T-helper 1 cell (primary cell): ENCODE measurements at regions not wholly inside any gene's neighbourhood (a gene's known extent, or its start where the extent isn't known, plus 50 kb on each side); places are given as distances from the start of the nearest gene placed in this dataset.
"Not testable (repeated sequence)": the region's sequence is repeated elsewhere in the genome, so short reads cannot be mapped to it uniquely, and the experiment has no call there.

Experiments used
- DNase-seq, 5 donors: peaks; one replicate each; pipeline ENCODE4 v3.0.0-alpha.2; 2012 to 2020

DNA sequence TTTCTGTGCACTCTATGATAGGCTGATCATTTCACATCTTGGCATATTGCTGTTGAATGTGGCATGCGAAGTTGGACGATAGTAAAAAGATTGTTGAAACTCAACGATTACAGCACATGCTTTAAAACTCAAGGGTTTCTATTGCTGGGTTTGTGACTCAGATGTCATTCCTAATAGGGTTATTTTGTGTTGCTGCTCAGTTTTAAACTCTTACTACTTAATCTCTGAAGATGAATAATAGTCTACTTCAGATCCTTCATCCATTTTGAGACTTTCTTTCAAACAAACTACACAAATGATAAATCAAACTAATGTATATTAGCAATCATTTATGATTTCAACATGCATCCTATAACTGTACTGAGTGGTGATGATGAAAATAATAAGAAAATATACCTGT is 71.3 kb upstream of the MBNL1 start:
- peak in 1 of 5 donors; percentile 57 for DNase-seq

DNA sequence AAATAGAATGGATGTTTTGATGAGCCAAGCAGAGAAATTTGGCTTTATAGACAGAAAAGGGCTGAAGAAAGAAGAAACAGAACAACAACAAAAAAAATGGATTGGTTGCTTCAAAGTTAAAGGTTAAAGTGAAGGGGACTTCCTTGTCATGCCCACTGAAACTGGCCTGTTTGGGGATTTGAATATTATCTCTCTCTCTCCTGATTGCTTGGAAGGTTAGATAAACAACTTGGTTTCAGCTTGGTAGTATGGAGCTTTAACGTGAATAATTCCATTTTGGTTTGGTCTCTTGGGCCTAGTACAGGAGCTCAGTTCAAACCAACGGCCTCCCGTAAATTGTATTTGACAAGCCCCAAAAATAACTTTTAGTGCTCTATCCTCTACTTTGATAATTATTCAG is 70.8 kb upstream of the MBNL1 start:
- DNase-seq: peak in 1 of 5 donors; percentile 46

DNA sequence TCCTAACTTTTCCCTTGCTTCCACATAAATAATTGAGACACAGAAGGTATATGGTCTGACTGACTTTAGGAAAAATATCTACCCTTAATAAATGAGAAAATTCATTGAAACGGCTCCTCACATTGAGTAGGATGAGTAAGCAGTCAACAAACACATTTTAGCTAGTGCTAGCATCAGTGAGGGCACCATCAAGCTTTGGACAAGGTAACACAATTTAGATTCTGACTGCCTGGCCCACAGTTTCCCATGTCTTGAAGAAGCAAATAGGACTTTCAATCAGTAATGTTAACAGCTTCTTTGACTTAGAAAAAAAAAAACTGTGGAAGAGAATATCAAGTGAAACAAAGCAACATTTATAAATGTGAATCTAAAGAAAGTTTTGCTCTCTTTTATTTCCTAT is 70.1 kb upstream of the MBNL1 start:
- DNase-seq: peak in 1 of 5 donors; percentile 52

DNA sequence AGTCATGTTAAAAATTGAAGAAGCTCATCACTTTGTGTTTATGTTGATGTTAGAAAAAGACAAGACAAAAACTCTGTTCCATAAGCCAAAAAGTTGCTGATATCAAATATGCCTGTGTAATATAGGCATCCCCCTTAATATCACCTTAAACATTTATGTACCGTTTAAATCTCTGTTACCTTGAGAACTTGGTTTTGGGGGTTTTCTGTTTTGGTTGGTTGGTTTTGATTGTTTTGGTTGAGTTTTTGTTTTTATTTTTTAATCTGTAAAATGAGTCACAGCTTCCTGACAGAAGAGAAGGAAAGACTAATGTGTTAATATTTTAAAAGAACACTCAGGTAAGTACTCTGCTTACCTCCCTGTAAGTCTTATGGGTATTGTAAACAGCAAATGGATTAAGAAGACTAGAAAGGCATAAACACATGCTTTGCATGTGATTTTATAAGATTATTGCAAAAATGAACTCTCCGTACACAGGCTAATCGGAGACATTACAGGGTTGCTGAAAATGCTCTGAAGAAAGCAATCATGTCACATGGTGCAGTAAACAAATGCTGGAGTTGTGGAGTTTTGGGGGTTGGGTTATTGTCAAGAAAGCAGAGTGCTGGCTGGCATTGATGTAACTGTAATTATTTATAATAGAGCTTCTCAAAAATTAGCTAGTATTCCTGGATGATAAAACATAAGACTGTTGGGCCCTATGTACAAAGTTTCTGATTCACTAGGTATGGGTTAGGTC is 69.5 kb upstream of the MBNL1 start:
- DNase-seq: peak in 1 of 5 donors; percentile 54

DNA sequence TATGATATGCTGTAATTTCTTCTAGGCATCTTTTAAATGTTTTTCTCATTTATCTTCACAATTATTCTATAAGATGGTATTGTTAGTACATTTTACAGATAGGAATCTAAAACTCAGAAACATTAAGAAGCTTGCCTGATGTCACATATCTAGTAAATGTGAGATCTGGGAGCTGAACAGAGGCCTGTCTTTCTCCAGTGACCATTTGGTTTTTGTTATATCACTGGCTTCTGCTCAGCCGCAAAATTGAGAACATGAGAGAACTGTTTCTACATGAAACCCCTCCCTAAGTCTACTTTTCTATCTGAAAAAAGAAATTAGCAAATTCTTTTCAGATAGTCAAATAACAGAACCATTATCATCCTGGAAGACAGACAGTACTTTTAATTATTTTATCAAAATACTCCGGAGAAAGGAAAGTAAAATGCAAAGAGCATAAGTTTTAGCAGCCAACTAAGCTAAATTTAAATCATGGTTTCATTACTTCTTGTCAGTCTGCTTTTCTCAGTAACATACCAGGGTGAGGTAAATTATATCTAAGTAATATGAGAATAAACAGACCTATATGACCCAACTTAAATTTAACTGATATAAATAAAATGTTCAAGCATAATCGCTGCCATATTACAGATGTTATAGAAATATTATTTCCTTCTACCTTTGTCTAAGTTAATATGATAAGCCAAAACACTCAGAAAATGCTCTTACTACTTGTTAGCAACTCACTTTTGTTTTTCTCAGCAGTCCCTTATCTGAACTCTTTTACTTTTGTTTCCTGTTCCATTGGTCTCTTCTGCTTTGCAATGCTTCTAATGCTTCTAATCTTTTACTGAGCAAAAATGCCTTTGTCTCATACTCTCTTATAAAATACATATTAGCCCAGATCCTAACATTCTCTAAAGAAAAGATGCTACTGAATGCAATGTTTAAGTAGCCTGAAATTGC is 68.0 kb upstream of the MBNL1 start:
- no peak for DNase-seq

DNA sequence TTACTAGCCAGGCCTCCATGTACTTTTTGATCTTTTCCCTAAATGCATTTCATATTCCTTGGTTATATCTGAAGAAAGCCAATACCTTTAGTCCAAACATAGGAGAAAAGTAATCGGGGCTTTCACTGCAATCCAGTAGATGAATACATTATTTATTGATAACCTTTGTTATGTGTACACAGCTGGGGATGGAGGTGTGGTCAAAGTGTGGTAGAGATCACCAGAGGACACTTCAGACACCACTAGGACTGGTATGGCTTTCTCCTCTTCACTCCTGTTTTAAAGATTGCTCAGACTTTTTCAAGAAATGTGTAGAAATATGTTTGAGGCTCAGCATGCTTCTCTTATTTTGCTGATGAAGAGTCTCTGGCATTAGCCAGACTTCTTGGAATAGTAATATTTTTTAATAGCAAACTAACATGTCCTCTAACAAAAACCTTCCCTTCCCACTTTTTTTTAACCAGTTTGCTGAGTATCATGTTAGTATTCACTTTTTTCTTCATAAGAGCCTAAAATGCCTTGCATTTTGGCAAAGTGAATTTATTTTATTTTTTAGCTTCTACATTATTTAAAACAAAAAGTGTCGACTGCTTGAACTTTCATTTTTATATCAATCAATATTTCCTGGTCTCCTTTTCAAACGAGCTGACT is 65.6 kb upstream of the MBNL1 start:
- DNase-seq: no peak

DNA sequence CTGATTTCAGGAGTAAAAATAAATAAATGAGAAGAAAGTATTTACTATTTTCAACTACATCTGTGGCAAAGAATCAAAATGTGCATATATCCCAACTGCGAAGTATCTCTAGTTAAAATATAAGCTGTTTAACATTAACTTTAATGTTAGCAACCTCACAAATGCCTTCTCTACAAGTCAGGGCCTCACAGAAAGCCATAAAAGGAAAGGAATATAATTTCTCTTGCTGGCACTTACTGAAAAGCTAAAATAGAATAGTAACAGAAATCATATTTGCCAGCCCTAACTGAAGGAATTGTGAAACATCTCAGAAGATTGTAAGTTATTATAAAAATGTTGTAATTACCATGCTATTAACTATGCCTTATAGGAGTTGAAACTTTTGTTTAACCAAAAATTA is 65.1 kb upstream of the MBNL1 start:
- DNase-seq: no peak

DNA sequence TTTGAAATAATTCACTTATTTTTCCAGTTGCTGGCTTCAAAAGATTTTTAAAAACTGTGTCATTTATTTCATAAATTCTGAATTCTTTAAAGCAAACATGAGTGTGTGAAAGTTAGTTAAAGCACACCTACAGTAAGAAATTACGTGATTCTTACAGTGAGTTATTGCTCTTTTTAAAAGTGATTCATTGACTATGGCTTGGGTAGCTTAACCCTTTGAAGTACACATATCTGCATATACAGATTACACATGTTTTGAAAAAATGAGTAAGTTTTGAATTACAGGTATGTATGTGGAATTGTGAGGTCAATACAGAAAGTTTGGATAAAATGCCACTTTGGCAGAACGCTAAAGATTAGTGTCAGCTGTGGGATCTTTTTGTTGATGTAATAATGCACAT is 64.5 kb upstream of the MBNL1 start:
- no peak for DNase-seq

DNA sequence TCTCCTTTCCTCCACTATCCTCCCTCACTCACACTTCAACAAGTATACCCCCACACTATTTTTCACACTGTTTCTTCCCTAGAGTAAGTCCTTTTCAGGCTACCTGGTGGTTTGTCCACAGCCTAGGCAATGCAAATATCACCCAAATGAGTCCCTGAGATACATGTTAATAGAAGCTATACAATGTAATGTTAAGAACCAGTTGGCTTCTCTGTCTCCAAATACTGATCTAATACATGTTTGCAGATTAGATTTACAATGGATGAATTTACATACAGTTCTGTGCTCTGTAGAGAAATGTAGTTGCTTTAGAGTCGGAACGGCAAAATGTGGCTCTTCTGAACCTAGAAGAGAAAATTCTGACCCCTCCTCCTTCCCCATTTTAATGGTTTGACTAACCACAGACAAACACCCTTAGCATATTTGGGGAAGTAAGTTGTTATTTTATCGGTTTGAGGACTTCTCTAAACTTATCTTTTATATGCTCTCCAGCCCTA is 63.6 kb upstream of the MBNL1 start:
- DNase-seq: no peak

DNA sequence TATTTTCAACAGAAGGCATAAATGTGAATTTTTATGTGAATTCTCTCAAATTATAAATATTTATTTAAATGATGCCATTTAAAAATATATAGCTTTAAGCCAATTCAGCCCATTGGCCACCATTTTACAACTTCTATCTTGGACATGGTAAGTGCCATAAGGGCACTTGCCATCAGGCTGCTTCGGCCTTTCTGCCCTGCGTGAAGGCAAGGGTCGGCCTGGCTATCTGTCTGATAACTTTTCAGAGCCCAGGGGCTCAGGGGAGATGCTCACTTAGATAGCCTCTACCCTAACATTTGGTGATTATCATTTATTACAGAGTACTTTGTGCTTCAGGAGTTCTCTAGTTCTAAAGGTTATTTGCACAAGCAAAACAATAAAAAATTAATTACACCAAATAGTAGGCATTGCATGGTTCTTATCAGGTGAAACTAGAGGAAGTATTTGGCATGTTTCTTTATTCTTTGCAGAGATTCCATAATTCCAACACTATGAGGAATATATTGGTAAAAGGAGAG is 62.4 kb upstream of the MBNL1 start:
- no peak for DNase-seq

DNA sequence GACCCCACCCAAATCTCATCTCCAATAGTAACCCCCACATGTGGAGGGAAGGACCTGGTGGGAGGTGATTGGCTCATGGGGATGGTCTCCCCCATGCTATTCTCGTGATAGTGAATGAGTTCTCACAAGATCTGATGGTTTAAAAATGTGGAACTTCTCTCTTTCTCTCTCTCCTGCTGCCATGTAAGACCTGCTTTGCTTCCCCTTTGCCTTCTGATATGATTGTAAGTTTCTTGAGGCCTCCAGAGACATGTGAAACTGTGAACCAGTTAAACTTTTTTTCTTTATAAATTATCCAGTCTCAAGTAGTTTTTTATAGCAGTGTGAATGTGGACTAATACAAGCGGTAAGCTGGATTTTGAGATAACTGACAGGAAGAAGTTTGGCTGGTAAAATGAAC is 60.3 kb upstream of the MBNL1 start:
- DNase-seq: no peak

DNA sequence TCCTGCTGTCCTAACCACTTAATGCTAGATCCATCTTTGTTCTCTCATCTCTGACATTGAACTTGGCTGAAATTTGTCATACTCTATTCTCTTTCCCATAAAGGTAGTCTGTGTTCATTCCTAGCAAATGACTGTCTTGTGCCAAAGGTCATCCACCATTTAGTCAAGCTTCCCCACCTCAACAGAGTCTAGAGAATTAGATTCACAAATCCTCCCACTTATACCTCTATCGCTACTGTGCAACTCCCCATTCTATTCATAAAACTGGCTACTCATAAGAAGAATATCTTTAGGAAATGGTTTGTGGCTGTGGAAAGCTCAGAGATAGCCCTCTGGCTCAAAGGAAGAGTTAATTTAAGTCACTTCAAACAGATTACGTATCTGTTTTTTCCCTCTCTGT is 59.7 kb upstream of the MBNL1 start:
- no peak for DNase-seq

DNA sequence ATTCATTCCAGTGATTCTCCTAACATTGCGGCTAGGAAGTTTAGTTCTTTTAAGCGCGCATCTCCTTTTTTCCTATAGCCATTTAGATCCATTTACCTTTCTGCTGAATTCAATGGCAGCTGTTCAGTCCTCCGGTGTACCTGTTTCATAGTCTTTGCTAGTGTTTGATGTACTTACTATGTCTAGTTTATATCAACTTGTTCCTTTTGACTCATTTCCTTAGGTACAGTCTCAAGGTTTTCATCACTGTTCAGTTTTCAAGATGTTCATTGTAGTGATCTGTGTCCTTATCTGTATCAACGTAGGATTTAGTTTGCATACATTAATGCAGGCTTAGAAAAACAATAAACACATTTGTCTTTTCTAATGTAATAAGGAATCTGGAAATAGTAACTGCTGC is 59.0 kb upstream of the MBNL1 start:
- no peak for DNase-seq

DNA sequence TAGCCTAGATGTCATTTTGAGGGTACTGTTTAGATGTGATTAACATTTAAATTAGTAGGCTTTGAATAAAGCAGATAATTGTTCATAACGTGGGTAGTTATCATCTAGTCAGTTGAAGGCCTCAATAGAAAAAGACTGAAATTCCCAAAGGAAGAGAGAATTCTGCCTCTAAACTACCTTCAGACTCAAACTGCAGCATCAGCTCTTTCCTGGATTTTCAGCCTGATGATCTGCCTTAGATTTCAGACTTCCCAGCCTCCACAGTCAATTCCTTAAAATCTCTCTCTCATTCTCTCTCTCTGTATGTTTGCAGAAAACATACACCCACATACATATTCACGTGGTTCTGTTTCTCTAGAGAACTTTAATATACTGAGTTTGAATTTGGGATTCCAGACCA is 58.0 kb upstream of the MBNL1 start:
- DNase-seq: no peak

DNA sequence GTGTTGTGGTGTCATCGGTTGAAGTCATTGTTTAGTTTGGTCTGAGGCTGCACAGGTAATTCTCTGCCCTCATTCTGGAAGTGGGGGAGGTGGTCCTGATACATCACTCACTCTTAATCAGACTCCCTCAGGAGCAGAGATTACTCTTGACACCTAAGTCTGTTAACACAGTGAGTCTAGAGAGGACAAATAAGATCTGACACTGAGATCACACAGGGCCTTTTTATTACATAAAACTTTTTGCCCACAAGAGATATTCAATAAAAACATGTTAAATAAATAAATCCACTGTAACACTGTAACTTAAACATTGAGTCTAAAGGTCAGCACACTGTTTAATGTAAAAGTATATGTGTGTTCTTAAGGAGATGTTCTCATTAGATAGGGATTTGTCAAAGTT is 57.1 kb upstream of the MBNL1 start:
- no peak for DNase-seq

DNA sequence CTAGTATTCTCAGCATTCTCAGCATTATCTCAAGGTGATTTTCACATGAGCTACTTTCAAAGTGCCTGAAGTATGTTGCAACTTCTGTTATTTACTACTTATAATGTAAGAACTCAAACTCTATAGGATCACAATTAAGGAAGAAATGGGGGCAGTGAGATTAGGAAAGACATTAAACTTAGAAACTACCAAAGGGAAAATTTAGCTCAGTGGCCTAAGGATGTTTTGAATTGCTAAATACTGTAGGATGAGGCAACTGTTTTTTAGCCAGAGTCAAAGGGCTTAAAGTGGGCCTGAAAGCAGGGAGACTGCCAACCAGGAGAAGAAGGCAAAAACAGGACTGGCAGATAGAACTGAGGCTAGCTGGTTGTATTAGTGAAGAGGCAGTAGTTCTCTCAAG is 55.5 kb upstream of the MBNL1 start:
- no peak for DNase-seq

DNA sequence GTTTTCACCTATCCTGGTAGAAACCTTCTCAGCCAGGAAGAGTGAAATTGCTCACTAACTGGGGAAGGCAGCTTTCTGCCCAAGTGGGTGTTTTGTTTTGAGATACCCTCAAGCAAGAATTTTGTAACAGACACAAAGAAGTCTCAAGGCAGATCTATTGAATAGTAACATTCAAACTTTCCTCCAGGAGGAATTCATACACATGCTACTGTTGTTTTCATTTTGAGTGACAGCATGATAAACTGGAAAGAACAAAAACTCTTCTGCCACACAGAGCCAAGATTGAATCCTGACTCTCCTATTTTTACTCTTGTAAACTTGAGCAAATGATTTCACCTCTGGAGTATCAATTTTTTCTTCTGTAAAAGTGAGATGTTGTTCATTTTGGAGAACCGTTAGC is 54.8 kb upstream of the MBNL1 start:
- DNase-seq: no peak

DNA sequence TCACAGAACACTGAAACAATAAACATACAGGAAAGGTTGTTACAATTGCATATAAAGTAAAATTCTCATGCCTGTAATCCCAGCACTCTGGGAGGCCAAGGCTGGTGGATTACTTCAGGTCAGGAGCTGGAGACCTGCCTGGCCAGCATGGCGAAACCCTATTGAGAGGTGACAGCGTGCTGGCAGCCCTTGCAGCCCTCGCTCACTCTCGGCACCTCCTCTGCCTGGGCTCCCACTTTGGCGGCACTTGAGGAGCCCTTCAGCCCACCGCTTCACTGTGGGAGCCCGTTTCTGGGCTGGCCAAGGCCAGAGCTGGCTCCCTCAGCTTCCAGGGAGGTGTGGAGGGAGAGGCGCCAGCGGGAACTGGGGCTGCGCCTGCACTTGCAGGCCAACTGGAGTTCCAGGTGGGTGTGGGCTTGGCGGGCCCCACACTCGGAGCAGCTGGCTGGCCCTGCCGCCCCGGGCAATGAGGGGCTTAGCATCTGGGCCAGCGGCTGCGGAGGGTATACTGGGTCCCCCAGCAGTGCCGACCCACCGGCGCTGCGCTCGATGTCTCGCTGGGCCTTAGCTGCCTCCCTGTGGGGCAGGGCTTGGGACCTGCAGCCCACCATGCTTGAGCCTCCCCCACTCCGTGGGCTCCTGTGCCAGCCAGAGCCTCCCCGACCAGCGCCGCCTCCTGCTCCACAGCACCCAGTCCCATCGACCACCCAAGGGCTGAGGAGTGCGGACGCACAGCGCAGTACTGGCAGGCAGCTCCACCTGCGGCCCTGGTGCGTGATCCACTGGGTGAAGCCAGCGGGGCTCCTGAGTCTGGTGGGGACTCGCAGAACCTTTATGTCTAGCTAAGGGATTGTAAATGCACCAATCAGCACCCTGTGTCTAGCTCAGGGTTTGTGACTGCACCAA is 51.5 kb upstream of the MBNL1 start:
- not testable (repeated sequence) for DNase-seq

DNA sequence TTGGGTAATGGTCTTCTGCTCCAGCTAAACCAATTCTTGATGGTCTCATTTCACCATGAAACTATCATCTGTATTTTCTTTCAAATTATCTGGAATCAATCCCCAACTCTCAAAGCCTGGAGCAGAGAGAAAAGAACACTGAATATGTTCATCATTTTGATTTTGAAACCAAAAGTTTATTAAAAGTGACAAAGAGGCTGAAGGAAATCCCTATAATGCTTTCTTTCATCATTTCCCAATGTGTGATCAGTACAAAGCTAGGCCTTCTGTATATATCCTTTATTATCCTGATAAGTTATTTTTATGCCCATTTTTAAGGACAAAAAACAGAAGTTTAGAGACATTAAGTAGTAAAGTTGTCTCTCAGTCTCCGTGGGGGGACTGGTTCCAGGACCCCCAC is 50.1 kb upstream of the MBNL1 start:
- no peak for DNase-seq
